Right lobe of liver (tissue), 4 donors: ENCODE measurements at regions not wholly inside any gene's neighbourhood (a gene's known extent, or its start where the extent isn't known, plus 50 kb on each side); places are given as distances from the start of the nearest gene placed in this dataset.

Experiments
- POLR2A ChIP-seq: fragments of 450-650 bp; IDR thresholded peaks from one replicate; pipeline ENCODE4 v1.6.1; 2017; ENCODE audit warnings: antibody characterized with exemption, mild to moderate bottlenecking
- TF ChIP-seq, protein P1 (sequence below), 4 donors: fragments of 200-600 bp in 3 of 4; fragments of 450-650 bp in 1 of 4; IDR thresholded peaks; one replicate each; pipeline versions ENCODE4 v1.5.1 to v1.8.0; 2016 to 2022; ENCODE audit warnings: antibody characterized with exemption in 4 of 4, mild to moderate bottlenecking in 2 of 4
- donor health status: DM: no; HTN: no; CAD: no.
- donor health status: DM: no; HTN: no; CAD: no.
- donor health status: DM: no; HTN: yes; CAD: no.

DNA sequence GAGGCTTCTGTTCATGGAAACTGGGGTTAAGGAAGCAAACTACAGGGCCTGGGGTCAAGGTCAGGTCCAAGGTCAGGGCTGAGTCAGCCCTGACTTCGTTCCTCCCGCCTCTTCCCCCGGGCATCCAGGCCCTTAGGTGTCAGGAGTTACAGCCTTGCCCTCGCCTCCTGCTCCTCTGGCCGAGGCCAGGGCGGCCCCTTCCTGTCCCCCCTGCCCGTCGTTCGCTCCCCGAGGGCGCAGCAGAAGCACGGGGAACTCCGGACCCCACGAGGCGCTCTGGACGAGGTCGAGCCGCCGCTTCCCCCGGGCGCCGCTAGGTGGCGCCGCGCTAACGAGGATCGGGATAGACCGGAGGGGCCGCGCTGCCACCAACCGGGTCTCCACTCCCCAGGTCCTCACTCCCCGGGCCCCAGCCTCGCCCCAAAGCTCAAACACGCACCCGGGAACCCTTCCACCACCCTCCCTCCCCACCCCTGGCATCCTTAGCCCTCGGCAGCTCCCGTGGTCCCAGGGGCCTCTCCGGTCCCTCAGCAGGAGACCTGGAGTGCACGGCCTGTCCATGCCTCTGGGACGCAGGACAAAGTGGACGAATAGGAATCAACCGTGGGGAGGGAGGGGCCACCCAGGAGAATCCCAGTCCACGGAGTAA is 59.2 kb upstream of the MYL10 start:
- TF ChIP-seq POLR2A: no peak
- TF ChIP-seq, protein P1, sequence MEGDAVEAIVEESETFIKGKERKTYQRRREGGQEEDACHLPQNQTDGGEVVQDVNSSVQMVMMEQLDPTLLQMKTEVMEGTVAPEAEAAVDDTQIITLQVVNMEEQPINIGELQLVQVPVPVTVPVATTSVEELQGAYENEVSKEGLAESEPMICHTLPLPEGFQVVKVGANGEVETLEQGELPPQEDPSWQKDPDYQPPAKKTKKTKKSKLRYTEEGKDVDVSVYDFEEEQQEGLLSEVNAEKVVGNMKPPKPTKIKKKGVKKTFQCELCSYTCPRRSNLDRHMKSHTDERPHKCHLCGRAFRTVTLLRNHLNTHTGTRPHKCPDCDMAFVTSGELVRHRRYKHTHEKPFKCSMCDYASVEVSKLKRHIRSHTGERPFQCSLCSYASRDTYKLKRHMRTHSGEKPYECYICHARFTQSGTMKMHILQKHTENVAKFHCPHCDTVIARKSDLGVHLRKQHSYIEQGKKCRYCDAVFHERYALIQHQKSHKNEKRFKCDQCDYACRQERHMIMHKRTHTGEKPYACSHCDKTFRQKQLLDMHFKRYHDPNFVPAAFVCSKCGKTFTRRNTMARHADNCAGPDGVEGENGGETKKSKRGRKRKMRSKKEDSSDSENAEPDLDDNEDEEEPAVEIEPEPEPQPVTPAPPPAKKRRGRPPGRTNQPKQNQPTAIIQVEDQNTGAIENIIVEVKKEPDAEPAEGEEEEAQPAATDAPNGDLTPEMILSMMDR (IDR thresholded peaks at IDR 0.05): peak; percentile 93 to 99 (median 96)
